IPS-20b (cell line): ENCODE measurements at regions not wholly inside any gene's neighbourhood (a gene's known extent, or its start where the extent isn't known, plus 50 kb on each side); places are given as distances from the start of the nearest gene placed in this dataset.

Experiments
- H3K27ac ChIP-seq: one replicate; pipeline ENCODE4 v1.5.1; 2013; ENCODE audit warnings: low read length
- H3K27me3 ChIP-seq: 2 replicates; pipeline ENCODE4 v1.6.1; 2013; ENCODE audit warnings: mild to moderate bottlenecking, low read length, inconsistent platforms; ENCODE audit not compliant: insufficient read depth
- H3K36me3 ChIP-seq: 2 replicates; pipeline ENCODE4 v1.6.1; 2013; ENCODE audit warnings: low read depth, mild to moderate bottlenecking, inconsistent platforms, low read length, moderate library complexity; ENCODE audit not compliant: insufficient read depth
- H3K4me1 ChIP-seq: 2 replicates; pipeline ENCODE4 v1.6.1; 2013; ENCODE audit warnings: mild to moderate bottlenecking, control low read depth, inconsistent platforms, low read length, moderate library complexity; ENCODE audit not compliant: insufficient read depth
- H3K4me3 ChIP-seq: 2 replicates; pipeline ENCODE4 v1.5.1; 2013; ENCODE audit warnings: mild to moderate bottlenecking, low read length, inconsistent platforms
- H3K9ac ChIP-seq: 2 replicates; pipeline ENCODE4 v1.6.1; 2013; ENCODE audit warnings: low read depth, mild to moderate bottlenecking, inconsistent platforms, low read length, moderate library complexity
- H3K9me3 ChIP-seq: 2 replicates; pipeline ENCODE4 v1.6.1; 2013; ENCODE audit warnings: mild to moderate bottlenecking, low read depth, low read length, inconsistent platforms; ENCODE audit not compliant: insufficient read depth

- H3K27me3 ChIP-seq = no peaks in the 10 kb centered on the region
- no peak overlapping the region for H3K4me3 ChIP-seq
- H3K9ac ChIP-seq = no peak overlapping the region
- H3K36me3 ChIP-seq = no peaks in the 10 kb centered on the region; the same call in 1 of the 2 replicates
- H3K4me1 ChIP-seq = no peaks in the 10 kb centered on the region
- H3K27ac ChIP-seq = no peak overlapping the region
- no peaks in the 10 kb centered on the region for H3K9me3 ChIP-seq
These were observed 354.2 kb upstream of the PIK3C3 start for GRCh38 chr18:41600693-41601391.

GRCh38 chr18:41599466-41599865 is 355.6 kb upstream of the PIK3C3 start:
- no peak overlapping the region for H3K4me3 ChIP-seq
- H3K9me3 ChIP-seq = no peaks in the 10 kb centered on the region
- no peak overlapping the region for H3K27ac ChIP-seq
- H3K36me3 ChIP-seq = no peaks in the 10 kb centered on the region; the same call in 1 of the 2 replicates
- H3K9ac ChIP-seq = no peak overlapping the region
- no peaks in the 10 kb centered on the region for H3K4me1 ChIP-seq
- no peaks in the 10 kb centered on the region for H3K27me3 ChIP-seq

- no peak overlapping the region for H3K9ac ChIP-seq
- H3K36me3 ChIP-seq = no peaks in the 10 kb centered on the region
- no peak overlapping the region for H3K4me3 ChIP-seq
- no peaks in the 10 kb centered on the region for H3K4me1 ChIP-seq
- H3K27ac ChIP-seq = no peak overlapping the region
- no peaks in the 10 kb centered on the region for H3K27me3 ChIP-seq
- H3K9me3 ChIP-seq = no peaks in the 10 kb centered on the region
These were observed 360.5 kb upstream of the PIK3C3 start for GRCh38 chr18:41594582-41594981.

GRCh38 chr18:41593171-41593675 is 361.8 kb upstream of the PIK3C3 start:
- Histone ChIP-seq H3K4me1 (no peaks in the 10 kb centered on the region), H3K36me3 (no peaks in the 10 kb centered on the region), H3K27ac (no peak overlapping the region), H3K27me3 (no peaks in the 10 kb centered on the region), H3K4me3 (no peak overlapping the region), H3K9ac (no peak overlapping the region), H3K9me3 (no peaks in the 10 kb centered on the region)

GRCh38 chr18:41587976-41588375 is 367.1 kb upstream of the PIK3C3 start:
- Histone ChIP-seq H3K4me3 (no peak overlapping the region), H3K27ac (no peak overlapping the region), H3K36me3 (no peaks in the 10 kb centered on the region), H3K4me1 (no peaks in the 10 kb centered on the region), H3K27me3 (no peaks in the 10 kb centered on the region), H3K9ac (no peak overlapping the region), H3K9me3 (no peaks in the 10 kb centered on the region)

- no peak overlapping the region for H3K4me3 ChIP-seq
- no peaks in the 10 kb centered on the region for H3K4me1 ChIP-seq
- H3K9ac ChIP-seq = no peak overlapping the region
- no peak overlapping the region for H3K27ac ChIP-seq
- H3K9me3 ChIP-seq = no peaks in the 10 kb centered on the region
- H3K27me3 ChIP-seq = no peaks in the 10 kb centered on the region
- no peaks in the 10 kb centered on the region for H3K36me3 ChIP-seq
These were observed 369.5 kb upstream of the PIK3C3 start for GRCh38 chr18:41585512-41585911.

- no peaks in the 10 kb centered on the region for H3K36me3 ChIP-seq
- no peak overlapping the region for H3K4me3 ChIP-seq
- H3K9me3 ChIP-seq = no peaks in the 10 kb centered on the region
- peaks cover 3% of the 10 kb centered on the region for H3K4me1 ChIP-seq
- no peak overlapping the region for H3K9ac ChIP-seq
- no peaks in the 10 kb centered on the region for H3K27me3 ChIP-seq
- H3K27ac ChIP-seq = no peak overlapping the region
These were observed 375.8 kb upstream of the PIK3C3 start for GRCh38 chr18:41579185-41579584.

GRCh38 chr18:41577529-41577928 is 377.5 kb upstream of the PIK3C3 start:
- H3K9ac ChIP-seq = no peak overlapping the region
- no peaks in the 10 kb centered on the region for H3K36me3 ChIP-seq
- H3K4me1 ChIP-seq = peaks cover 3% of the 10 kb centered on the region
- H3K4me3 ChIP-seq = no peak overlapping the region
- H3K27me3 ChIP-seq = no peaks in the 10 kb centered on the region
- no peaks in the 10 kb centered on the region for H3K9me3 ChIP-seq
- no peak overlapping the region for H3K27ac ChIP-seq

- H3K9me3 ChIP-seq = no peaks in the 10 kb centered on the region
- H3K9ac ChIP-seq = no peak overlapping the region
- no peaks in the 10 kb centered on the region for H3K27me3 ChIP-seq
- H3K4me1 ChIP-seq = peaks cover 3% of the 10 kb centered on the region
- no peak overlapping the region for H3K27ac ChIP-seq
- H3K4me3 ChIP-seq = no peak overlapping the region
- H3K36me3 ChIP-seq = no peaks in the 10 kb centered on the region
These were observed 378.4 kb upstream of the PIK3C3 start for GRCh38 chr18:41576643-41577042.

GRCh38 chr18:41569867-41570266 is 385.2 kb upstream of the PIK3C3 start:
- H3K4me1 ChIP-seq = no peaks in the 10 kb centered on the region; the same call in 1 of the 2 replicates
- no peak overlapping the region for H3K27ac ChIP-seq
- H3K9me3 ChIP-seq = no peaks in the 10 kb centered on the region
- no peaks in the 10 kb centered on the region for H3K36me3 ChIP-seq
- no peak overlapping the region for H3K4me3 ChIP-seq
- no peaks in the 10 kb centered on the region for H3K27me3 ChIP-seq
- H3K9ac ChIP-seq = no peak overlapping the region

GRCh38 chr18:41561961-41562360 is 393.1 kb upstream of the PIK3C3 start:
- Histone ChIP-seq H3K4me1 (no peaks in the 10 kb centered on the region), H3K36me3 (no peaks in the 10 kb centered on the region), H3K4me3 (no peak overlapping the region), H3K27ac (no peak overlapping the region), H3K27me3 (no peaks in the 10 kb centered on the region), H3K9me3 (no peaks in the 10 kb centered on the region), H3K9ac (no peak overlapping the region)

GRCh38 chr18:41558715-41559114 is 396.3 kb upstream of the PIK3C3 start:
- no peaks in the 10 kb centered on the region for H3K9me3 ChIP-seq
- no peak overlapping the region for H3K27ac ChIP-seq
- no peaks in the 10 kb centered on the region for H3K4me1 ChIP-seq
- no peak overlapping the region for H3K9ac ChIP-seq
- H3K4me3 ChIP-seq = no peak overlapping the region
- no peaks in the 10 kb centered on the region for H3K27me3 ChIP-seq
- H3K36me3 ChIP-seq = no peaks in the 10 kb centered on the region; the same call in 1 of the 2 replicates
